ENCODE measurements at regions not wholly inside any gene's neighbourhood (a gene's known extent, or its start where the extent isn't known, plus 50 kb on each side); places are given as distances from the start of the nearest gene placed in this dataset.
A peak's percentile ranks its signal among the peaks of the same experiment; 100 is the strongest.

- no peak for DNase-seq
- intact Hi-C loops (cut with DNase I), result no loop called here
Measured at GRCh38 chr4:28351826-28352225, 1491.2 kb downstream of the STIM2 start.

GRCh38 chr4:28354880-28355656 lies 1494.4 kb downstream of the STIM2 start:
- intact Hi-C loops (cut with DNase I), result no loop called here
- no peak for DNase-seq

- intact Hi-C loops (cut with DNase I), result no loop called here
- peak in 32 of 42 donors; percentile 3 to 59 (median 25) for DNase-seq
Measured at GRCh38 chr4:28357990-28358389, 1497.3 kb downstream of the STIM2 start.

GRCh38 chr4:28358606-28359005 lies 1498.0 kb downstream of the STIM2 start:
- no peak for DNase-seq
- intact Hi-C loops (cut with DNase I), result no loop called here

- intact Hi-C loops (cut with DNase I), result no loop called here
Measured at GRCh38 chr4:28360681-28361080, 1500.0 kb downstream of the STIM2 start.

GRCh38 chr4:28362169-28362568 lies 1501.5 kb downstream of the STIM2 start:
- DNase-seq, result no peak
- intact Hi-C loops (cut with DNase I), result no loop called here

More at GRCh38 chr4:28360681-28361080, 1500.0 kb downstream of the STIM2 start:
- DNase-seq, result no peak

- DNase-seq, result no peak
- intact Hi-C loops (cut with DNase I), result no loop called here
Measured at GRCh38 chr4:28369499-28369898, 1508.9 kb downstream of the STIM2 start.

- intact Hi-C loops (cut with DNase I), result no loop called here
- DNase-seq, result no peak
Measured at GRCh38 chr4:28373191-28373590, 1512.5 kb downstream of the STIM2 start.

- no peak for DNase-seq
- intact Hi-C loops (cut with DNase I), result no loop called here
Measured at GRCh38 chr4:28373601-28374000, 1513.0 kb downstream of the STIM2 start.

GRCh38 chr4:28378109-28378830 lies 1517.6 kb downstream of the STIM2 start:
- DNase-seq, result no peak
- intact Hi-C loops (cut with DNase I), result no loop called here

- intact Hi-C loops (cut with DNase I), result no loop called here
- no peak for DNase-seq
Measured at GRCh38 chr4:28385801-28386200, 1525.2 kb downstream of the STIM2 start.

- intact Hi-C loops (cut with DNase I), result no loop called here
- no peak for DNase-seq
Measured at GRCh38 chr4:28386776-28387175, 1526.1 kb downstream of the STIM2 start.

GRCh38 chr4:28388471-28388870 lies 1527.8 kb downstream of the STIM2 start:
- intact Hi-C loops (cut with DNase I), result no loop called here
- no peak for DNase-seq

GRCh38 chr4:28391877-28392276 lies 1531.2 kb downstream of the STIM2 start:
- intact Hi-C loops (cut with DNase I), result no loop called here
- no peak for DNase-seq

GRCh38 chr4:28402751-28403150 lies 1542.1 kb downstream of the STIM2 start:
- intact Hi-C loops (cut with DNase I), result no loop called here
- no peak for DNase-seq

GRCh38 chr4:28421221-28421620 lies 1560.6 kb downstream of the STIM2 start:
- intact Hi-C loops (cut with DNase I), result no loop called here
- no peak for DNase-seq

GRCh38 chr4:28426251-28426650 lies 1565.6 kb downstream of the STIM2 start:
- DNase-seq, result no peak
- intact Hi-C loops (cut with DNase I), result no loop called here

GRCh38 chr4:28427306-28428085 lies 1566.9 kb downstream of the STIM2 start:
- DNase-seq, result no peak
- intact Hi-C loops (cut with DNase I), result no loop called here

- intact Hi-C loops (cut with DNase I), result no loop called here
- DNase-seq, result no peak
Measured at GRCh38 chr4:28432348-28433025, 1571.8 kb downstream of the STIM2 start.

Data from head of caudate nucleus (tissue), 42 donors.